GM19467 (cell line): ENCODE measurements at regions not wholly inside any gene's neighbourhood (a gene's known extent, or its start where the extent isn't known, plus 50 kb on each side); places are given as distances from the start of the nearest gene placed in this dataset.

Experiments
- ATAC-seq: cut with Tn5 transposase; IDR thresholded peaks from one replicate; pipeline ENCODE4 v1.9.1; 2021; ENCODE audit warnings: mild to moderate bottlenecking, moderate library complexity; ENCODE audit not compliant: unreplicated experiment

DNA sequence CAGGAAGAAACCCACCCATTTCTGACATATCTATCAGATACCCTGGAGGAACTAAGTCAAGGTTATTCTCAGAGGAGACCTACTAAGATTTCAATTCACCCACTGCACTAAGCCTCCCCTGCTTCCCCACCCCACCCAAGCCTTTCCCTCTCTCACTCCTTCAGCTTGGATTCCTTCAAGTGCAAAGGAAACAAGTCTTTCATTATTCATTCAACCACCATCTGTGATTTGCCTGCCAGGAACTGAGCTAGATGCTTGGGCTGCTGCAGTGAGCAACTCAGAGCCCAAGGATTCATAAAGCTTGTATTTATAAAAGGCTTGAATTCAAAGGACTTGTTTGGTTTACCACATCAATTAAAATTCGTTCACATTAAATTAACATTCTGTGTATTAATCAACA, 161.3 kb downstream of the GXYLT1 start:
- ATAC-seq: no peak

GRCh38 chr12:41981758-41982157, 162.9 kb downstream of the GXYLT1 start:
- no peak for ATAC-seq

- no peak for ATAC-seq
Measured at GRCh38 chr12:41981013-41981412, 163.7 kb downstream of the GXYLT1 start.

DNA sequence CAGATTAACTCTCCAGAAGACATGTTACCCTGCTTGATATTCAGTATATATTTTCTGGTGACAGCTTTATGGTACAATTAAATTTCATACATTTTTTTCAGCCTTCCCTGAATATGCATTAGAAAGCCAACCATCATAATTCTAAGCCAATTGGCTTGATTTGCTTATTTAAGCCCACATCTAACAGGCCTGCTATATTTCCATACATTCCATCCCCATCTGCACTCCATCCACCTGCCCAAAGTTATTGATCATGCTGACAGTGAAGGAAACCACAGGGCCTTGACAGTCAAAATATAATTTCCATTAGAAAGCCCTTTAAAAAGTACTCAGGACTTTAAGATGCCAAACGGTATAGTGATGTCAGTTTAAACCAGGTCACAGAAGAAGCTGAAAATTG, 164.3 kb downstream of the GXYLT1 start:
- no peak for ATAC-seq

GRCh38 chr12:41979574-41979973, 165.1 kb downstream of the GXYLT1 start:
- ATAC-seq: no peak

DNA sequence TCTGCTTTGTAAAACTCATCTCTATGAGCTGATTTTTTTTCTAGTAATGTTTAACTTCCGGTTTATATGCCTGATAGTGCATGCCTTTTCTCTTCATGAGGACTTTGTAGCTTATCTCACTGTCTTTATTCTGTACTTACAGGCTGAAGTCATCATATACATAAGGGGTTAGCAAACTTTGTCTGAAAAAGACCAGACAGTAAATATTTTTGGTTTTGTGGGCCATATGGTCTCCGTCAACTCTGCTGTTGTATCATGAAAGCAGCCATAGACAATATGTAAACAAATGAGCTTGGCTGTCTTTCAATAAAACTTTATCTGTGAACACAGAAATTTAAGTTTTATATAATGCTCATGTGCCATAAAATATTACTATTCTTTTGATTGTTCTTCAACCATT, 172.1 kb downstream of the GXYLT1 start:
- ATAC-seq: no peak

GRCh38 chr12:41972196-41972595, 172.5 kb downstream of the GXYLT1 start:
- ATAC-seq: no peak

- no peak for ATAC-seq
Measured at GRCh38 chr12:41970744-41971143, 173.9 kb downstream of the GXYLT1 start.

GRCh38 chr12:41968599-41968998, 176.1 kb downstream of the GXYLT1 start:
- no peak for ATAC-seq

- no peak for ATAC-seq
Measured at GRCh38 chr12:41967668-41968500, 176.8 kb downstream of the GXYLT1 start.

DNA sequence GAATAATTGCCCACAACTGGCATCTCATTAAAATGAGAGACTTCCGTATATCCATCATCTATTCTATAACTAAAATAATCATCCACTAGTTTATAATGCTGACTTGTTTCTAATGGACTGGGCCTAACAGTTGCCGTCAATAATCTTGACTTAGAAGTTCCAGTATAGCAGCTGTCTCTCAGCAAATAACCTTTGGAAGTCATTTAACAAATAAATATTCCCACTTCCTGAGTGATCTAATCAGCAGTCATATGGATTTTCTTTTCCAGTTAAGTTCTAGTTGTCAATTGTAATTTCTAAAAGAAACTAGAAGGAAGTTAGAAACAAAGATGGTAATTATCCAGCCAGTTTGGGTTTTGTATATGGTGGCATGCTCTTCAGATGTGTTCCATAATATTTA, 177.8 kb downstream of the GXYLT1 start:
- no peak for ATAC-seq

DNA sequence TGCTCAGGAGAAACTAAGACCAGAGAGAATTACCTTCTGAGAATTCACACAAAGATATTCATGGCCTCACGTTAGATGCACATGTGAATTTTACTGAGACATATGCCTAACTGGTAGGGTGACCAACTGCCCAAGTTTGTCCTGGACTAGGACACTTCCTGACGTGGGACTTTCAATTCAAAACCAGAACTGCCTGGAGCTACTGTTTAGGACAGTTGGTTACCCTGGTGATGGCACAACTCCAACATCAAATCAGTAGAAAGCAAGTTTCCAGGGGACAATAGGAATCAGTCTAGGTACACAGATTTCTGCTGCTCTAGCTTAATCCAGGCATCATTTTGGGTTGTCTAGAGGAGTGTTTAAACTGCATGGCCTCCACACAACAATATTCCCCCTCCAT, 178.7 kb downstream of the GXYLT1 start:
- ATAC-seq: no peak

GRCh38 chr12:41963398-41963797, 181.3 kb downstream of the GXYLT1 start:
- no peak for ATAC-seq

- ATAC-seq: no peak
Measured at GRCh38 chr12:41962171-41962572, 182.5 kb downstream of the GXYLT1 start.

- no peak for ATAC-seq
Measured at GRCh38 chr12:41959271-41959670, 185.4 kb downstream of the GXYLT1 start.

- no peak for ATAC-seq
Measured at GRCh38 chr12:41956353-41956752, 188.3 kb downstream of the GXYLT1 start.

- no peak for ATAC-seq
Measured at GRCh38 chr12:41950455-41950854, 194.2 kb downstream of the GXYLT1 start.

DNA sequence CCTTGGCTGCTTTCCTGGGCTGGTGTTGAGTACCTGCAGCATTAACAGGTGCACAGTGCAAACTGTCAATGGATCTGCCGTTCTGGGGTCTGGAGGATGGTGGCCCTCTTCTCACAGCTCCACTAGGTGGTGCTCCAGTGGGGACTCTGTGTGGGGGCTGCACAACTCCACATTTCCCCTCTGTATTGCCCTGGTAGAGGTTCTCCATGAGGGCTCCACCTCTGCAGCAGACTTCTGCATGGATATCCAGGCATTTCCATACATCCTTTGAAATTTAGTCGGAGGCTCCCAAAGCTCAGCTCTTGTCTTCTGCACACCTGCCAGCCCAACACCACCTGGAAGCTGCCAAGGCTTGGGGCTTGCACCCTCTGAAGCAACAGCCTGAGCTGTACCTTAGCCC, 198.6 kb downstream of the GXYLT1 start:
- no peak for ATAC-seq

- no peak for ATAC-seq
Measured at GRCh38 chr12:41944216-41944615, 200.5 kb downstream of the GXYLT1 start.

GRCh38 chr12:41943671-41944070, 201.0 kb downstream of the GXYLT1 start:
- no peak for ATAC-seq

- ATAC-seq: no peak
Measured at GRCh38 chr12:41942354-41942753, 202.3 kb downstream of the GXYLT1 start.

- ATAC-seq: no peak
Measured at GRCh38 chr12:41941079-41941478, 203.6 kb downstream of the GXYLT1 start.

DNA sequence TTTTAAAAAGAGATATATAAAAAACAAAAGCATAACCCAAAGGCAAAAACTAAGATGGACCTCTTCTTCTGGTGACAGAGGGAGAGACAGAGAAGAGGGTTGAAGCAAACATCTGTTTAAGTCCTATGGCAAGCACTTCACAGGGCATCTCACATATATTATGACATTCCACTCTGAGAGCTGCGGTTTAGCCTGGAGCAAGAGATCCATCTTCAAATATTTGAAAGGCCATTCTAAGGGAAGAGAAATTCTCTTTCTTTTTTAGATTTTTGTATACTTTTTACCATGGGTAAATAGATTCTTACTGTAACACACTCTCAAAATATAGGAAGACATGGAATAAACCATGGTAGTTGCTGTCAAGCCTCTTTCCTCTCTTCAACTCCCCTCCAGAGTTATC, 204.1 kb downstream of the GXYLT1 start:
- ATAC-seq: no peak
